ENCODE measurements at regions not wholly inside any gene's neighbourhood (a gene's known extent, or its start where the extent isn't known, plus 50 kb on each side); places are given as distances from the start of the nearest gene placed in this dataset.

DNA sequence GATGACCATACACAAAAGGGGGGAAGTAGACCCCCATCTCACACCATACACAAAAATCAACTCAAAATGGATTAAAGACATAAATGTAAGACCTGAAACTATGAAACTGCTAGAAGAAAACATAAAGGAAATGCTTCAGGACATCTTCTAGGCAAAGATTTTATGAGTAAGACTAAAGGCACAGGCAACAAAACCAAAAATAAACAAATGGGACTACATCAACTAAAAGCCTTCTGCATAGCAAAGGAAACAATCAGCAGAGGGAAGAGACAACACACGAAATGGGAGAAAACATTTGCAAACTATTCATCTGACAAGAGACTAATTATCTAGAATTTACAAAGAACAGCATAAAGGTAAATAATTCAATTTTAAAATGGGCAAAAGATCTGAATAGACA lies 152.1 kb downstream of the AXIN2 start:
- FAIRE-seq (no peak), DNase-seq (ENCODE audit: extremely low read depth in 1 of 4, low spot score in 3 of 4) (no peak), ATAC-seq (no peak)
- H3K9ac ChIP-seq (ENCODE audit: insufficient read depth in 1 of 2, low read depth in 2 of 2, low read length in 2 of 2): no peak overlapping the region
- in situ Hi-C loops (cut with MboI): no loop called here
- CTCF ChIA-PET (ENCODE audit: low intra/inter-chr PET ratio): interaction anchor here (0.6 kb wide), 1 partner anchor 17 kb away, joined by 3 read pairs; no protein-coding TSS in a partner anchor
- H3K4me2 ChIP-seq (ENCODE audit: insufficient read depth, low read length): no peak overlapping the region
- H3K4me1 ChIP-seq (replicated peaks in 1 of 2; ENCODE audit: control insufficient read depth in 2 of 2, insufficient read depth in 2 of 2, low read length in 2 of 2): no peaks in the 10 kb centered on the region
- H3K36me3 ChIP-seq (ENCODE audit: control insufficient read depth, insufficient read depth, low read length): no peaks in the 10 kb centered on the region
- H3K9me3 ChIP-seq (replicated peaks; ENCODE audit: control insufficient read depth, insufficient read depth, low read depth, low read length): no peaks in the 10 kb centered on the region
- H3K4me3 ChIP-seq: no peak overlapping the region
- 0% methylated on average over 1 of the region's 1 CpG for WGBS (ENCODE audit: insufficient coverage, low coverage, missing lambda C conversion rate)
- POLR2A ChIA-PET: no interaction called here
- BruUV-seq (replicated peaks): no TSS peak
- no peak overlapping the region for H3K27ac ChIP-seq (ENCODE audit: extremely low read depth, low read depth, low read length)
- no peak overlapping the region for H2AFZ ChIP-seq (ENCODE audit: low read depth, low read length)
- intact Hi-C loops (cut with micrococcal nuclease): no loop called here
- no peaks in the 10 kb centered on the region for H4K20me1 ChIP-seq (replicated peaks; ENCODE audit: control insufficient read depth, insufficient read depth, low read length)
- peaks cover 2% of the 10 kb centered on the region for H3K9me1 ChIP-seq (ENCODE audit: control insufficient read depth, insufficient read depth, low read length)
- H3K27me3 ChIP-seq (ENCODE audit: control insufficient read depth in 2 of 2, insufficient read depth in 2 of 2, low read length in 2 of 2): no peaks in the 10 kb centered on the region
- no peaks in the 10 kb centered on the region for H3K79me2 ChIP-seq (ENCODE audit: control insufficient read depth, insufficient read depth, low read length)
- TF ChIP-seq, protein P1, sequence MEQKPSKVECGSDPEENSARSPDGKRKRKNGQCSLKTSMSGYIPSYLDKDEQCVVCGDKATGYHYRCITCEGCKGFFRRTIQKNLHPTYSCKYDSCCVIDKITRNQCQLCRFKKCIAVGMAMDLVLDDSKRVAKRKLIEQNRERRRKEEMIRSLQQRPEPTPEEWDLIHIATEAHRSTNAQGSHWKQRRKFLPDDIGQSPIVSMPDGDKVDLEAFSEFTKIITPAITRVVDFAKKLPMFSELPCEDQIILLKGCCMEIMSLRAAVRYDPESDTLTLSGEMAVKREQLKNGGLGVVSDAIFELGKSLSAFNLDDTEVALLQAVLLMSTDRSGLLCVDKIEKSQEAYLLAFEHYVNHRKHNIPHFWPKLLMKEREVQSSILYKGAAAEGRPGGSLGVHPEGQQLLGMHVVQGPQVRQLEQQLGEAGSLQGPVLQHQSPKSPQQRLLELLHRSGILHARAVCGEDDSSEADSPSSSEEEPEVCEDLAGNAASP (IDR thresholded peaks at IDR 0.05): no peak
- TF ChIP-seq, protein P2, sequence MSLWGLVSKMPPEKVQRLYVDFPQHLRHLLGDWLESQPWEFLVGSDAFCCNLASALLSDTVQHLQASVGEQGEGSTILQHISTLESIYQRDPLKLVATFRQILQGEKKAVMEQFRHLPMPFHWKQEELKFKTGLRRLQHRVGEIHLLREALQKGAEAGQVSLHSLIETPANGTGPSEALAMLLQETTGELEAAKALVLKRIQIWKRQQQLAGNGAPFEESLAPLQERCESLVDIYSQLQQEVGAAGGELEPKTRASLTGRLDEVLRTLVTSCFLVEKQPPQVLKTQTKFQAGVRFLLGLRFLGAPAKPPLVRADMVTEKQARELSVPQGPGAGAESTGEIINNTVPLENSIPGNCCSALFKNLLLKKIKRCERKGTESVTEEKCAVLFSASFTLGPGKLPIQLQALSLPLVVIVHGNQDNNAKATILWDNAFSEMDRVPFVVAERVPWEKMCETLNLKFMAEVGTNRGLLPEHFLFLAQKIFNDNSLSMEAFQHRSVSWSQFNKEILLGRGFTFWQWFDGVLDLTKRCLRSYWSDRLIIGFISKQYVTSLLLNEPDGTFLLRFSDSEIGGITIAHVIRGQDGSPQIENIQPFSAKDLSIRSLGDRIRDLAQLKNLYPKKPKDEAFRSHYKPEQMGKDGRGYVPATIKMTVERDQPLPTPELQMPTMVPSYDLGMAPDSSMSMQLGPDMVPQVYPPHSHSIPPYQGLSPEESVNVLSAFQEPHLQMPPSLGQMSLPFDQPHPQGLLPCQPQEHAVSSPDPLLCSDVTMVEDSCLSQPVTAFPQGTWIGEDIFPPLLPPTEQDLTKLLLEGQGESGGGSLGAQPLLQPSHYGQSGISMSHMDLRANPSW (CRISPR knock-in tag; IDR thresholded peaks at IDR 0.05): no peak
- TF ChIP-seq, protein P3, sequence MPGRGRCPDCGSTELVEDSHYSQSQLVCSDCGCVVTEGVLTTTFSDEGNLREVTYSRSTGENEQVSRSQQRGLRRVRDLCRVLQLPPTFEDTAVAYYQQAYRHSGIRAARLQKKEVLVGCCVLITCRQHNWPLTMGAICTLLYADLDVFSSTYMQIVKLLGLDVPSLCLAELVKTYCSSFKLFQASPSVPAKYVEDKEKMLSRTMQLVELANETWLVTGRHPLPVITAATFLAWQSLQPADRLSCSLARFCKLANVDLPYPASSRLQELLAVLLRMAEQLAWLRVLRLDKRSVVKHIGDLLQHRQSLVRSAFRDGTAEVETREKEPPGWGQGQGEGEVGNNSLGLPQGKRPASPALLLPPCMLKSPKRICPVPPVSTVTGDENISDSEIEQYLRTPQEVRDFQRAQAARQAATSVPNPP (IDR thresholded peaks at IDR 0.05; ENCODE audit: borderline replicate concordance, insufficient read depth, insufficient read length): no peak
- no peak for TF ChIP-seq ZBTB7A (IDR thresholded peaks at IDR 0.05; ENCODE audit: borderline replicate concordance, control insufficient read depth, low read depth, low read length)
- TF ChIP-seq ZNF431 (CRISPR knock-in tag; IDR thresholded peaks at IDR 0.05): no peak
- no peak for TF ChIP-seq ZNF551 (CRISPR knock-in tag; IDR thresholded peaks at IDR 0.05)
- no peak for TF ChIP-seq SIN3A (IDR thresholded peaks at IDR 0.05; ENCODE audit: borderline replicate concordance in 2 of 2, control insufficient read depth in 1 of 2, low read depth in 2 of 2, low read length in 2 of 2)
- no peak for TF ChIP-seq ZNF707 (CRISPR knock-in tag; conservative IDR thresholded peaks at IDR 0.05)
- TF ChIP-seq, protein P4, sequence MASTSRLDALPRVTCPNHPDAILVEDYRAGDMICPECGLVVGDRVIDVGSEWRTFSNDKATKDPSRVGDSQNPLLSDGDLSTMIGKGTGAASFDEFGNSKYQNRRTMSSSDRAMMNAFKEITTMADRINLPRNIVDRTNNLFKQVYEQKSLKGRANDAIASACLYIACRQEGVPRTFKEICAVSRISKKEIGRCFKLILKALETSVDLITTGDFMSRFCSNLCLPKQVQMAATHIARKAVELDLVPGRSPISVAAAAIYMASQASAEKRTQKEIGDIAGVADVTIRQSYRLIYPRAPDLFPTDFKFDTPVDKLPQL (IDR thresholded peaks at IDR 0.05; ENCODE audit: extremely low read depth, insufficient read length): no peak
- no peak for TF ChIP-seq TEAD2 (tag; IDR thresholded peaks at IDR 0.05)
- TF ChIP-seq CBX8 (IDR thresholded peaks at IDR 0.05; ENCODE audit: borderline replicate concordance, extremely low read depth, low read depth, low read length, poor library complexity, severe bottlenecking): no peak
- TF ChIP-seq, protein P5, sequence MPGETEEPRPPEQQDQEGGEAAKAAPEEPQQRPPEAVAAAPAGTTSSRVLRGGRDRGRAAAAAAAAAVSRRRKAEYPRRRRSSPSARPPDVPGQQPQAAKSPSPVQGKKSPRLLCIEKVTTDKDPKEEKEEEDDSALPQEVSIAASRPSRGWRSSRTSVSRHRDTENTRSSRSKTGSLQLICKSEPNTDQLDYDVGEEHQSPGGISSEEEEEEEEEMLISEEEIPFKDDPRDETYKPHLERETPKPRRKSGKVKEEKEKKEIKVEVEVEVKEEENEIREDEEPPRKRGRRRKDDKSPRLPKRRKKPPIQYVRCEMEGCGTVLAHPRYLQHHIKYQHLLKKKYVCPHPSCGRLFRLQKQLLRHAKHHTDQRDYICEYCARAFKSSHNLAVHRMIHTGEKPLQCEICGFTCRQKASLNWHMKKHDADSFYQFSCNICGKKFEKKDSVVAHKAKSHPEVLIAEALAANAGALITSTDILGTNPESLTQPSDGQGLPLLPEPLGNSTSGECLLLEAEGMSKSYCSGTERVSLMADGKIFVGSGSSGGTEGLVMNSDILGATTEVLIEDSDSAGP (CRISPR knock-in tag; IDR thresholded peaks at IDR 0.05): no peak
